K562 (cell line): ENCODE measurements at regions not wholly inside any gene's neighbourhood (a gene's known extent, or its start where the extent isn't known, plus 50 kb on each side); places are given as distances from the start of the nearest gene placed in this dataset.

Source experiments
- ATAC-seq: fragments of 200-7000 bp; cut with Tn5 transposase; 3 replicates; pipeline ENCODE4 v1.9.1; 2020; ENCODE audit warnings: moderate library complexity
- BruUV-seq: library from RNA; stranded (reverse); fragments of 400-500 nt; replicated peaks from 2 replicates; lab custom pipeline; 2021; lab: Mats Ljungman, UMichigan
- CTCF ChIA-PET: fragments of 300-600 bp; formaldehyde crosslinking; extraction: SDS; loops from one replicate; lab custom pipeline; 2021; ENCODE audit warnings: low intra/inter-chr PET ratio; lab: Yijun Ruan, JAX
- POLR2A ChIA-PET: fragments of 300-600, 350-650 bp; sonication (Branson Sonifier 250); formaldehyde crosslinking; extraction: SDS; loops from one replicate; lab custom pipeline; 2021; ENCODE audit warnings: antibody characterized with exemption, inconsistent platforms; lab: Yijun Ruan, JAX
- DNase-seq, 4 experiments: peaks; one replicate each; pipeline versions ENCODE4 v3.0.0 to v3.0.0-alpha.2; 2011 to 2018; ENCODE audit warnings: low spot score in 3 of 4, mixed read lengths in 3 of 4; ENCODE audit errors: extremely low read depth in 1 of 4
- FAIRE-seq: peaks from 2 replicates; lab custom pipeline; 2011; peaks lifted over from hg19 to GRCh38; lab: Jason Lieb, UNC
- H2AFZ ChIP-seq: 2 replicates; pipeline ENCODE4 v1.6.0; 2011; ENCODE audit warnings: low read depth, low read length, control low read depth, inconsistent platforms
- H3K27ac ChIP-seq: fragments of 200-600 bp; 3 replicates; pipeline ENCODE4 v1.8.0; 2011; ENCODE audit warnings: low read depth, mild to moderate bottlenecking, control low read depth, inconsistent platforms, low read length, moderate library complexity, mixed read lengths; ENCODE audit errors: extremely low read depth
- H3K27me3 ChIP-seq, 2 experiments: fragments of 300-600 bp in 1 of 2; 2 replicates in 1 of 2; 3 replicates in 1 of 2; pipeline versions ENCODE4 v1.6.0 to v1.8.0; 2011; ENCODE audit warnings: inconsistent platforms in 2 of 2, low read length in 2 of 2, mild to moderate bottlenecking in 1 of 2, mixed read lengths in 1 of 2, moderate library complexity in 1 of 2; ENCODE audit not compliant: control insufficient read depth in 2 of 2, insufficient read depth in 2 of 2
- H3K36me3 ChIP-seq: fragments of 300-600 bp; 3 replicates; pipeline ENCODE4 v1.8.0; 2011; ENCODE audit warnings: mild to moderate bottlenecking, low read length, inconsistent platforms; ENCODE audit not compliant: control insufficient read depth, insufficient read depth
- H3K4me1 ChIP-seq, 2 experiments: fragments of 200-600 bp in 1 of 2; replicated peaks in 1 of 2; 2 replicates in 1 of 2; 3 replicates in 1 of 2; pipeline versions ENCODE4 v1.5.1 to v1.8.0; 2011; ENCODE audit warnings: inconsistent platforms in 2 of 2, low read length in 2 of 2, mild to moderate bottlenecking in 1 of 2, mixed read lengths in 1 of 2, moderate library complexity in 1 of 2; ENCODE audit not compliant: control insufficient read depth in 2 of 2, insufficient read depth in 2 of 2
- H3K4me2 ChIP-seq: 2 replicates; pipeline ENCODE4 v1.6.1; 2011; ENCODE audit warnings: low read length, control low read depth, inconsistent platforms, mixed read lengths; ENCODE audit not compliant: insufficient read depth
- H3K4me3 ChIP-seq: fragments of 200-600 bp; sonication (generic), shearing (Covaris generic); 2 replicates; pipeline ENCODE4 v1.5.1; 2016; ENCODE audit warnings: control low read depth, inconsistent platforms
- H3K79me2 ChIP-seq: fragments of 200-600 bp; 3 replicates; pipeline ENCODE4 v1.8.0; 2011; ENCODE audit warnings: low read length, inconsistent platforms; ENCODE audit not compliant: control insufficient read depth, insufficient read depth
- H3K9ac ChIP-seq, 2 experiments: 2 replicates each; pipeline versions ENCODE4 v1.6.0 to v1.6.1; 2011; ENCODE audit warnings: low read depth in 2 of 2, low read length in 2 of 2, control low read depth in 1 of 2, inconsistent platforms in 1 of 2, mild to moderate bottlenecking in 1 of 2, mixed read lengths in 1 of 2; ENCODE audit not compliant: insufficient read depth in 1 of 2
- H3K9me1 ChIP-seq: one replicate; pipeline ENCODE4 v1.6.0; 2011; ENCODE audit warnings: inconsistent platforms, mild to moderate bottlenecking, low read length, moderate library complexity; ENCODE audit not compliant: control insufficient read depth, insufficient read depth
- H3K9me3 ChIP-seq: replicated peaks from 2 replicates; pipeline ENCODE4 v1.5.1; 2011; ENCODE audit warnings: low read depth, low read length, inconsistent platforms; ENCODE audit not compliant: control insufficient read depth, insufficient read depth
- H4K20me1 ChIP-seq: replicated peaks from 2 replicates; pipeline ENCODE4 v1.6.1; 2011; ENCODE audit warnings: low read length, inconsistent platforms, mixed read lengths; ENCODE audit not compliant: control insufficient read depth, insufficient read depth
- CREBBP ChIP-seq: IDR thresholded peaks from one replicate; pipeline ENCODE4 v1.6.1; 2012; ENCODE audit warnings: low read depth, mild to moderate bottlenecking, control low read depth, inconsistent platforms, low read length
- FOXP4 ChIP-seq: sonication (generic); formaldehyde crosslinking; IDR thresholded peaks from 2 replicates; pipeline ENCODE4 v1.8.0; 2022; ENCODE audit warnings: mild to moderate bottlenecking, missing genetic modification reagents, borderline replicate concordance
- GTF2B ChIP-seq: IDR thresholded peaks from 2 replicates; pipeline ENCODE4 v1.6.1; 2011; ENCODE audit not compliant: insufficient read length; ENCODE audit errors: extremely low read depth
- KDM2B ChIP-seq: fragments of 250-450 bp; sonication (Bioruptor Pico); IDR thresholded peaks from 2 replicates; pipeline ENCODE4 v1.8.0; 2021; ENCODE audit warnings: mild to moderate bottlenecking, moderate library complexity
- LARP7 ChIP-seq: fragments of 450-650 bp; IDR thresholded peaks from 2 replicates; pipeline ENCODE4 v1.6.1; 2016
- RBM14 ChIP-seq: fragments of 200-400 bp; formaldehyde crosslinking; IDR thresholded peaks from 2 replicates; pipeline ENCODE4 v1.6.1; 2018; ENCODE audit warnings: low read depth, mild to moderate bottlenecking, low read length, moderate library complexity, borderline replicate concordance; ENCODE audit not compliant: insufficient read depth
- RFX1 ChIP-seq: fragments of 450-650 bp; IDR thresholded peaks from 2 replicates; pipeline ENCODE4 v1.6.1; 2016; ENCODE audit warnings: mild to moderate bottlenecking, moderate library complexity
- SMARCA4 ChIP-seq: fragments of 450-650 bp; IDR thresholded peaks from 2 replicates; pipeline ENCODE4 v1.6.1; 2016
- ZKSCAN3 ChIP-seq: fragments of 250-450 bp; sonication (Bioruptor Pico); IDR thresholded peaks from 2 replicates; pipeline ENCODE4 v1.4.0; 2020
- in situ Hi-C: fragments of 300-500 bp; cut with MboI; formaldehyde crosslinking; loops from 4 replicates; pipeline ENCODE4 v1.15.0; 2018; ENCODE audit warnings: inconsistent platforms, mixed read lengths
- intact Hi-C: fragments of 100-400 bp; cut with micrococcal nuclease; formaldehyde crosslinking; loops from 2 replicates; pipeline ENCODE4 v1.14.2; 2022

- BruUV-seq: no TSS peak
- TF ChIP-seq FOXP4 (CRISPR knock-in tag): no peak
- no peak for TF ChIP-seq CREBBP
- TF ChIP-seq RBM14: no peak
- no peak for TF ChIP-seq SMARCA4
- no peak for TF ChIP-seq RFX1
- TF ChIP-seq KDM2B (CRISPR knock-in tag): no peak
- no peak for TF ChIP-seq LARP7
- TF ChIP-seq GTF2B: no peak
- no peak for TF ChIP-seq ZKSCAN3
- in situ Hi-C loops (no loop called here), intact Hi-C loops (no loop called here)
- Histone ChIP-seq H3K27ac (no peak overlapping the region), H3K4me2 (no peak overlapping the region), H3K4me1 (no peaks in the 10 kb centered on the region), H3K9ac (no peak overlapping the region), H4K20me1 (no peaks in the 10 kb centered on the region), H3K27me3 (no peaks in the 10 kb centered on the region), H3K9me1 (no peaks in the 10 kb centered on the region), H3K4me3 (no peak overlapping the region), H2AFZ (no peak overlapping the region), H3K79me2 (no peaks in the 10 kb centered on the region), H3K9me3 (no peaks in the 10 kb centered on the region), H3K36me3 (no peaks in the 10 kb centered on the region)
- POLR2A ChIA-PET: no interaction called here
- DNase-seq: no peak
- CTCF ChIA-PET: no interaction called here
- ATAC-seq: no peak
- no peak for FAIRE-seq
These were observed 1054.5 kb downstream of the SLITRK1 start for GRCh38 chr13:82827724-82828123.
